ENCODE measurements at regions not wholly inside any gene's neighbourhood (a gene's known extent, or its start where the extent isn't known, plus 50 kb on each side); places are given as distances from the start of the nearest gene placed in this dataset.
"Not testable (repeated sequence)": the region's sequence is repeated elsewhere in the genome, so short reads cannot be mapped to it uniquely, and the experiment has no call there.

GRCh38 chr6:27591699-27592480, 119.0 kb upstream of the ZNF184 start:
- Histone ChIP-seq H3K9ac (replicated peaks; ENCODE audit: extremely low read depth, insufficient read depth, low read length) (no peak overlapping the region), H4K20me1 (replicated peaks; ENCODE audit: control insufficient read depth, extremely low read depth, insufficient read depth, low read length) (no peaks in the 10 kb centered on the region), H3K4me2 (ENCODE audit: insufficient read depth, low read length) (peak overlapping the region; percentile 82), H3K9me1 (replicated peaks; ENCODE audit: control insufficient read depth, extremely low read depth, insufficient read depth, low read length) (no peaks in the 10 kb centered on the region), H3K79me2 (ENCODE audit: control insufficient read depth, insufficient read depth, low read length) (no peaks in the 10 kb centered on the region), H3K9me3 (replicated peaks; ENCODE audit: control insufficient read depth, insufficient read depth, low read length) (no peaks in the 10 kb centered on the region), H3K27ac (ENCODE audit: insufficient read depth, low read depth, low read length) (no peak overlapping the region), H3K27me3 (ENCODE audit: control insufficient read depth in 2 of 2, insufficient read depth in 2 of 2, low read length in 2 of 2) (peaks cover 13 to 14% of the 10 kb centered on the region in 2 experiments), H3K4me1 (ENCODE audit: control insufficient read depth, extremely low read depth, insufficient read depth, low read length) (peaks cover 10% of the 10 kb centered on the region), H3K36me3 (ENCODE audit: control insufficient read depth in 2 of 2, extremely low read depth in 1 of 2, insufficient read depth in 2 of 2, low read length in 2 of 2) (no peaks in the 10 kb centered on the region), H3K4me3 (replicated peaks in 1 of 3; ENCODE audit: insufficient read depth in 1 of 3, low read depth in 1 of 3, low read length in 3 of 3) (peak overlapping the region in 2 of 3 experiments; percentile 54 to 69), H2AFZ (ENCODE audit: low read depth, low read length) (peak overlapping the region; percentile 56)
- TF ChIP-seq EZH2 (IDR thresholded peaks at IDR 0.05; ENCODE audit: borderline replicate concordance, low read depth, low read length, severe bottlenecking) = no peak
- no peak for TF ChIP-seq POLR2AphosphoS5 (IDR thresholded peaks at IDR 0.05; ENCODE audit: insufficient read depth, low read depth, low read length)
- no peak for TF ChIP-seq MYC (IDR thresholded peaks at IDR 0.05; ENCODE audit: low read depth, low read length)
- no peak for TF ChIP-seq FOS (IDR thresholded peaks at IDR 0.05; ENCODE audit: borderline replicate concordance, insufficient read depth, low read length)
- no peak for TF ChIP-seq JUN (IDR thresholded peaks at IDR 0.05; ENCODE audit: borderline replicate concordance, insufficient read depth, insufficient read length, low read depth)
- no peak for TF ChIP-seq MAX (IDR thresholded peaks at IDR 0.05; ENCODE audit: insufficient read depth, insufficient read length)
- no peak for TF ChIP-seq POLR2A (IDR thresholded peaks at IDR 0.05; ENCODE audit: low read depth, low read length)
- TF ChIP-seq GATA2 (IDR thresholded peaks at IDR 0.05; ENCODE audit: insufficient read depth, insufficient read length, low read depth, low read length) = no peak
- no peak for TF ChIP-seq CTCF (IDR thresholded peaks at IDR 0.05; ENCODE audit: extremely low read depth in 1 of 2, insufficient read depth in 1 of 2, low read depth in 1 of 2, low read length in 2 of 2)
- POLR2A ChIA-PET = interaction anchor here (0.6 kb wide), 1 partner anchor 1376 kb away, joined by 6 read pairs; no protein-coding TSS in a partner anchor
- no TSS peak for BruUV-seq (replicated peaks)
- intact Hi-C loops (cut with micrococcal nuclease) = loop anchor here (1.0 to 5.0 kb wide), 4 partner anchors 9 to 90 kb away; no protein-coding TSS in a partner anchor
- dilution Hi-C loops (cut with MboI; ENCODE audit: extremely low pct_ligation_motif_present, low sequenced_read_pairs) = no loop called here
- peak; percentile 53 for FAIRE-seq
- CTCF ChIA-PET = interaction anchor here (0.7 to 1.4 kb wide), 9 partner anchors 14 to 279 kb away, joined by 3 to 7 read pairs (median 3); no protein-coding TSS in a partner anchor
- peak; percentile 32 for DNase-seq (ENCODE audit: low read depth, low spot score)

- not testable (repeated sequence) for BruUV-seq (replicated peaks)
Observed at GRCh38 chr6:27585316-27585715, 112.4 kb upstream of the ZNF184 start.

More at GRCh38 chr6:27585316-27585715, 112.4 kb upstream of the ZNF184 start:
- H3K9me1 ChIP-seq (replicated peaks; ENCODE audit: control insufficient read depth, extremely low read depth, insufficient read depth, low read length); H3K36me3 ChIP-seq (ENCODE audit: control insufficient read depth in 2 of 2, extremely low read depth in 1 of 2, insufficient read depth in 2 of 2, low read length in 2 of 2); H3K9me3 ChIP-seq (replicated peaks; ENCODE audit: control insufficient read depth, insufficient read depth, low read length); H3K4me1 ChIP-seq (ENCODE audit: control insufficient read depth, extremely low read depth, insufficient read depth, low read length); DNase-seq (ENCODE audit: low read depth, low spot score); H3K4me3 ChIP-seq (replicated peaks in 1 of 3; ENCODE audit: insufficient read depth in 1 of 3, low read depth in 1 of 3, low read length in 3 of 3); FAIRE-seq; CTCF ChIA-PET; H4K20me1 ChIP-seq (replicated peaks; ENCODE audit: control insufficient read depth, extremely low read depth, insufficient read depth, low read length); H3K79me2 ChIP-seq (ENCODE audit: control insufficient read depth, insufficient read depth, low read length); dilution Hi-C loops (cut with MboI; ENCODE audit: extremely low pct_ligation_motif_present, low sequenced_read_pairs); intact Hi-C loops (cut with micrococcal nuclease); H3K4me2 ChIP-seq (ENCODE audit: insufficient read depth, low read length); H3K9ac ChIP-seq (replicated peaks; ENCODE audit: extremely low read depth, insufficient read depth, low read length); H2AFZ ChIP-seq (ENCODE audit: low read depth, low read length); H3K27ac ChIP-seq (ENCODE audit: insufficient read depth, low read depth, low read length); POLR2A ChIA-PET: not testable (repeated sequence)
- H3K27me3 ChIP-seq (ENCODE audit: control insufficient read depth in 2 of 2, insufficient read depth in 2 of 2, low read length in 2 of 2) = peaks cover 6 to 14% of the 10 kb centered on the region in 2 experiments

Measured in endothelial cell of umbilical vein (primary cell).